ENCODE measurements at regions not wholly inside any gene's neighbourhood (a gene's known extent, or its start where the extent isn't known, plus 50 kb on each side); places are given as distances from the start of the nearest gene placed in this dataset.

DNA sequence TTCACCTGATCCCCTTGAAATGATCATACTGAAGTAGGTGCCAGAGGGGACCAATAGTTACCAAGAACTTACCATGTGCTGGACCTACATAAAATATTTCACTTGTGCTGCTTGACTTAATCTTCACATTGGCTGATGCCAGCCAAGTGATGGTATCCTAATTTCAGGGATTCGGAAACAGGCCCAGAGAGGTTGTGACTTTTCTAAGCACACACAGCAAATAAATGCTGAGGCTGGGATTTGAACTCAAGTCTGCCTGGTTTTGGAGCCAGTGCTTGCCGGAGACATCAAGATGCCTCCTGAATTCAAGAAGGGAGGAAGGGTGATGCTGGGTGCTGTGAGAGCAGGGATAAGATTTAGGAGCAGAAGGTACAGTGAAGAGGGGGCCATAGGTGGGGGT is 173.5 kb upstream of the LHX5 start:
- no peaks in the 10 kb centered on the region for H3K36me3 Mint-ChIP-seq
- peaks cover 5 to 18% of the 10 kb centered on the region in 2 donors for H3K27me3 ChIP-seq (ENCODE audit: control insufficient read depth in 2 of 2, insufficient read depth in 2 of 2, low read length in 2 of 2)
- no peak overlapping the region for H2AFZ ChIP-seq (ENCODE audit: insufficient read depth, low read depth, low read length, poor library complexity, severe bottlenecking)
- no peak for DNase-seq
- H3K9me3 ChIP-seq (replicated peaks in 1 of 2; ENCODE audit: control insufficient read depth in 1 of 2, insufficient read depth in 1 of 2, low read length in 2 of 2) = no peaks in the 10 kb centered on the region
- H3K9me3 Mint-ChIP-seq = peaks cover 0 to 2% (median 0%) of the 10 kb centered on the region in 7 donors
- no peak overlapping the region for H3K4me3 ChIP-seq (replicated peaks in 1 of 3; ENCODE audit: low read depth in 2 of 3, low read length in 3 of 3)
- intact Hi-C loops (cut with micrococcal nuclease) = no loop called here
- TF ChIP-seq, protein P1, sequence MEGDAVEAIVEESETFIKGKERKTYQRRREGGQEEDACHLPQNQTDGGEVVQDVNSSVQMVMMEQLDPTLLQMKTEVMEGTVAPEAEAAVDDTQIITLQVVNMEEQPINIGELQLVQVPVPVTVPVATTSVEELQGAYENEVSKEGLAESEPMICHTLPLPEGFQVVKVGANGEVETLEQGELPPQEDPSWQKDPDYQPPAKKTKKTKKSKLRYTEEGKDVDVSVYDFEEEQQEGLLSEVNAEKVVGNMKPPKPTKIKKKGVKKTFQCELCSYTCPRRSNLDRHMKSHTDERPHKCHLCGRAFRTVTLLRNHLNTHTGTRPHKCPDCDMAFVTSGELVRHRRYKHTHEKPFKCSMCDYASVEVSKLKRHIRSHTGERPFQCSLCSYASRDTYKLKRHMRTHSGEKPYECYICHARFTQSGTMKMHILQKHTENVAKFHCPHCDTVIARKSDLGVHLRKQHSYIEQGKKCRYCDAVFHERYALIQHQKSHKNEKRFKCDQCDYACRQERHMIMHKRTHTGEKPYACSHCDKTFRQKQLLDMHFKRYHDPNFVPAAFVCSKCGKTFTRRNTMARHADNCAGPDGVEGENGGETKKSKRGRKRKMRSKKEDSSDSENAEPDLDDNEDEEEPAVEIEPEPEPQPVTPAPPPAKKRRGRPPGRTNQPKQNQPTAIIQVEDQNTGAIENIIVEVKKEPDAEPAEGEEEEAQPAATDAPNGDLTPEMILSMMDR (IDR thresholded peaks at IDR 0.05) = no peak
- WGBS (ENCODE audit: insufficient coverage) = 100% methylated on average over 1 of the region's 2 CpGs
- H3K4me2 ChIP-seq (replicated peaks; ENCODE audit: extremely low read depth, low read length, poor library complexity, severe bottlenecking) = no peak overlapping the region
- peaks cover 29 to 56% (median 33%) of the 10 kb centered on the region in 3 donors for H3K27me3 Mint-ChIP-seq (ENCODE audit: low read depth in 3 of 3)
- H3K27ac Mint-ChIP-seq = no peak overlapping the region
- H3K4me3 Mint-ChIP-seq = no peak overlapping the region
- no peaks in the 10 kb centered on the region for H3K79me2 ChIP-seq (ENCODE audit: insufficient read depth, low read length)
- H3K9ac ChIP-seq (ENCODE audit: insufficient read depth, low read length, poor library complexity, severe bottlenecking) = no peak overlapping the region
- no peaks in the 10 kb centered on the region for H4K20me1 ChIP-seq (ENCODE audit: insufficient read depth, low read length)
- H3K4me1 Mint-ChIP-seq = no peaks in the 10 kb centered on the region
- H3K27ac ChIP-seq (ENCODE audit: low read depth in 1 of 2, low read length in 2 of 2) = no peak overlapping the region
- H3K4me1 ChIP-seq (ENCODE audit: control insufficient read depth in 1 of 2, insufficient read depth in 2 of 2, low read length in 2 of 2) = no peaks in the 10 kb centered on the region
- H3K36me3 ChIP-seq (replicated peaks in 1 of 2; ENCODE audit: control insufficient read depth in 1 of 2, insufficient read depth in 2 of 2, low read length in 2 of 2) = no peaks in the 10 kb centered on the region

DNA sequence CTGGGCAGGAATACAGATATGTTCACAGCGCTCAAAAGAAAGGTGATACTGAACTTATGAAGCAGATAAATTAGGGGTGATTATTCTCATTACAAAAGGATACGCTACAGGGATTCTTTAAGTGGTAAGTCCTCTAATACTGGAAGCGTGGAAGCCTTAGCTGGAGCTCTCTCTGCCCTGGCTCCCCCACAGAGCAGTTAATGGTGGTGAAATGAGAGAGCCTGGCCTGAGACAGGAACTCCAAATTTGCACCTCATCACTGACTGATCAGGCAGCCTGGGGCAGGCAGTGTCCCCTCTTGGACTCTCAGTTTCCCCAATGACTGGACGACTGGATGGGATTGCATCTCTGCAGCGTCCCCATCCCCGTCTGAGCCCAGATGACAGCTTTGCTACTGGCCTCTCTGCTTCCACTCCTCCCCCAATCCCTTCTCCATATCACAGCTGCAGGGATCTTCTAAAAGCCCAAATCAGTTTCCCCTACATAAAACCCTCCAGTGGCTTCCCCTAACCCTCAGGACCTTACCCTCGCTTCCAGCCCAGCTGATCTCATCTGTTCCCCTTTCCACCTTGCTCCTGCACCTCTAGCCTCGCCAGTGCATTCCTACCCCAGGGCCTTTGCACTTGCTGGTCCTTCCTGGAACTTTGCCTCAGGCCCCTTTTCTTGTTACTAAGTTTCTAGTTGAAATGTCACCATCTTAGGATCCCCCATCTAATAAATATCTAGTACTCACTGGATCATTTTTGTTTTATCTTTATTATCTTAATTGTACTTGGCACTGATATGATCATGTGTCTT is 171.7 kb upstream of the LHX5 start:
- no peak overlapping the region for H3K4me3 ChIP-seq (replicated peaks in 1 of 3; ENCODE audit: low read depth in 2 of 3, low read length in 3 of 3)
- DNase-seq = no peak
- Mint-ChIP-seq H3K4me3 (no peak overlapping the region), H3K36me3 (no peaks in the 10 kb centered on the region), H3K9me3 (peaks cover 0 to 4% (median 0%) of the 10 kb centered on the region in 7 donors), H3K4me1 (no peaks in the 10 kb centered on the region), H3K27ac (no peak overlapping the region), H3K27me3 (ENCODE audit: low read depth in 3 of 3) (peaks cover 28 to 52% (median 30%) of the 10 kb centered on the region in 3 donors)
- H3K79me2 ChIP-seq (ENCODE audit: insufficient read depth, low read length) = no peaks in the 10 kb centered on the region
- TF ChIP-seq, protein P1 (IDR thresholded peaks at IDR 0.05) = no peak
- H2AFZ ChIP-seq (ENCODE audit: insufficient read depth, low read depth, low read length, poor library complexity, severe bottlenecking) = no peak overlapping the region
- peaks cover 0 to 16% of the 10 kb centered on the region in 2 donors for H3K27me3 ChIP-seq (ENCODE audit: control insufficient read depth in 2 of 2, insufficient read depth in 2 of 2, low read length in 2 of 2)
- 47% methylated on average over 5 of the region's 8 CpGs for WGBS (ENCODE audit: insufficient coverage)
- H3K9ac ChIP-seq (ENCODE audit: insufficient read depth, low read length, poor library complexity, severe bottlenecking) = no peak overlapping the region
- intact Hi-C loops (cut with micrococcal nuclease) = no loop called here
- no peaks in the 10 kb centered on the region for H4K20me1 ChIP-seq (ENCODE audit: insufficient read depth, low read length)
- no peaks in the 10 kb centered on the region for H3K36me3 ChIP-seq (replicated peaks in 1 of 2; ENCODE audit: control insufficient read depth in 1 of 2, insufficient read depth in 2 of 2, low read length in 2 of 2)
- no peaks in the 10 kb centered on the region for H3K9me3 ChIP-seq (replicated peaks in 1 of 2; ENCODE audit: control insufficient read depth in 1 of 2, insufficient read depth in 1 of 2, low read length in 2 of 2)
- no peak overlapping the region for H3K27ac ChIP-seq (ENCODE audit: low read depth in 1 of 2, low read length in 2 of 2)
- H3K4me2 ChIP-seq (replicated peaks; ENCODE audit: extremely low read depth, low read length, poor library complexity, severe bottlenecking) = no peak overlapping the region
- no peaks in the 10 kb centered on the region for H3K4me1 ChIP-seq (ENCODE audit: control insufficient read depth in 1 of 2, insufficient read depth in 2 of 2, low read length in 2 of 2)

Data from CD14-positive monocyte (primary cell).